NCI-H2227 treated with DMSO at 0.1 percent for 48 hours (cell line): ENCODE measurements at regions not wholly inside any gene's neighbourhood (a gene's known extent, or its start where the extent isn't known, plus 50 kb on each side); places are given as distances from the start of the nearest gene placed in this dataset.
"Not testable (repeated sequence)": the region's sequence is repeated elsewhere in the genome, so short reads cannot be mapped to it uniquely, and the experiment has no call there.

ENCODE experiments used
- DNase-seq: peaks from one replicate; lab custom pipeline; 2025; lab: John Stamatoyannopoulos, UW

DNA sequence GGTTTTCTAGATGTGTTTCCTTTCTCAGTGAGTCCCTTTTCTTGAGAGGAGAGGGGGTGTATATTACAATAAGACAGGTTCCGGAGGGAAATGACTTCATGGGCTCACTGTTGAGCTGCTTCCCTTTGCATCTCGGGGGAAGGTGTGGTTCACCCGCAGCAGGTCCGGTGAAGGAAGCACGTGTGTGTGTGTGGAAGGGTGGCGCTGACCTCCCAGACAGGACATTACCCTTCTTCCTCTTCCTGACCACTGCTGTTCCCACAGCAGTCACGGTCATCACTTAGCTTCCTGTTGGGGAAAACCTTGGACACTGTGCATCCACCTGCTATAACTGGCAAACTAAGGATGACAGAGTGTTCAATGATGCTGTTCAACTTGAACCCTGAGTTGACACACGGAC is 83.6 kb downstream of the PLEKHG1 start:
- DNase-seq = no peak

DNA sequence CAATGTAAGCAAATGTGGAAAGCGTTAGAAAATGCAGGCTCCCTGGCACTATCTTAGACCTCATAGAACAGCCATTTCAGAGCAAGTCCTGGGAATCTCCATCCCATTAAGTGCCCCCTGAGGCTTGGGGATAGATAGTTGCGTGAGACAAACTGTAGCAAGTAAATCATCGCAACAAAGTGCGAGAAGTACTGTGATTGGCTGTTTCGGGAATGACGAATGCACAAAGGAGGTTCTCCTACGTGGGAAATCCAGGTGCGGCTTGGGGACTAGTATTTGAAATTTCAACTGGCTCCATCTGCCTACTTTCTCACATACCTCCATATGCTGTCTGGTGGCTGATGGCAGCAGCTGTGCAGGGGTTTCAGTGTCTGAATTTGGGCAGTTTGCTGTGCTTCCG is 84.5 kb downstream of the PLEKHG1 start:
- no peak for DNase-seq

DNA sequence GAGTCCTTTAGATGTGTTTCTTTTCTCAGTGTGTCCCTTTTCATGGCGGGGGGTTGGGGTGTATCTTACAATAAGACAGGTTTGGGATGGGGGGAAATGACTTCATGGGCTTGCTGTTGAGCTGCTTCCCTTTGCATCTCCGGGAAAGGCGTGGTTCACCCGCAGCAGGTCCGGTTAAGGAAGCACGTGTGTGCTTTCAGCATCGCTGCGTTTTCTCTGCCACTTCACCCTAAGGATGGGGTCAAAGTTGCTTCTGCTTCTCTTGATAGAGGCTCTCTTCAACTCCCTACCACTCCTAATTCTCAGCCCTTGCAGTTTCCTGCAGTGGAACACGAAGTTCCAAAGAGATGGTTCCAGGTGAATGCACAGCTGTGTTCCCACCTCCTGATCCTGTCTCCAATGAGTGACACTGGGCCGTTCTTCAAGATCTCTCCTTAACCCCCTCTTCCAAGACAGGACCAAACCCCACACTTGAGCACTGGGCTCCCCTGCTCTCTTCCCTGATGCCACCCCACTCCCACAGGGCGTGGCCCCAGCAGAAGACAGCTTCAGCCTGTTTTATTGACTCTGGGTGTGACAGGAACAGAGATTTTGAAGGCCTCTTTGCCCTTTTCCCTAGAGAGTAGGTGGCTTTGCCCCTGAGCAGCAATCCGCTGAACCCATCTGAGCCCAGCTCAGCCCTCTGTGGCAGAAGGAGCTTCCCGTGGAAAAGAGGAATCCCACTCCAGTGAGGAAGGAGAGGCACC is 85.2 kb downstream of the PLEKHG1 start:
- no peak for DNase-seq

DNA sequence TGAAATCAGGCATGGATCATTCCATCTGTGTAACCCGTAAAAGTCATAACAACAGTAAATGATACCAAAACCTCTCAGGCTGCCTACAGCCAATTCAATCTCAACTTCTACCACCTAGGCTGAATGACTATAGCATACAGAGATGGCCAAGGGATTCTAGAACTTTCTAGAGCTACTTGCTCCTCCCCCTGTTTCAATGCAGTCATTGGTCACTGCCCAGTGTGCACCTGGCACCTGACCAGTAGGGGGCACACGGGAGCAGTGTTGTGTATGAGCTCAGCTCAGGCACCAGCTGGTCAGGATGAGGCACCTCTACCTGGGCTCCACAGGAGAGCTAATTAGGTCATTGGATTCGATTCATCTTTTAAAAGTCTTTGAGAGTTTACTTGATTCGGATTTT is 86.2 kb downstream of the PLEKHG1 start:
- no peak for DNase-seq

DNA sequence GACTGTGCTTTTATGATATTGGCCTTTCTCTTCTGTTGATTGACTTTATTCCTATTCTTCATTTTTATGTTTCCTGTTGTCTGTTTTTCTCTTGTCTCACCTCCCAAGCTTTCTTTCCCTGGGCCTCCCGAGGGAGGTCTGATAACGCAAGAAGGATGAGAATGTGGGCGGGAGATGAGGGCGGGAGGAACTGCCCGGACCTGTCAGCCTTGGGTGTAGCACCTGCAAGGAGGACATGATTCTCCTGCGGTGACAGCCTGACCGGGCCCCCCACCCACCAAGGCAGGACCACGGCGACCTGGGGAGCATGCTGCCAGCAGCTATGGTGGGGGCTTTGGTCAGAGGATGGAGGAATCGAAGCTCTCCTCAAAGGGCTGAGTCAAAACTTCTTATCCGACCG is 86.9 kb downstream of the PLEKHG1 start:
- DNase-seq = no peak

DNA sequence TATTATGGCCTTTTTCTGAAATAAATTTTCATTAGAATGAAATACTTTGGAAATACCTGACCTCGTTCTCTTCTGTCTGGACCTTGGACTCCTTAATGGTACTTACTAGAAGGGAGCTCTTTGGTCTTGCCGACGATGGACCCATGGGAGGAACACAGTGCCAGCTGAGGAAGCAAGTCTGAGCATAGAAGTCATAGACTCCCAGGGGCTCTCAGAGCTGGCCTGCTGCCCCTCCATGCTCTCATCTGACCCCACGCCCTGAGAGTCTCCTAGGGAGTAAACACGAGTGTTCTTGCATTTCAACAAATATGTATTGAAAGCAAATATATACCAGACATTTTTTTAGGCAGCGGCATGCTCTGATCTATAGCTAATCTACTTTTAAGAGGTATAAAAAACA is 87.8 kb downstream of the PLEKHG1 start:
- no peak for DNase-seq

DNA sequence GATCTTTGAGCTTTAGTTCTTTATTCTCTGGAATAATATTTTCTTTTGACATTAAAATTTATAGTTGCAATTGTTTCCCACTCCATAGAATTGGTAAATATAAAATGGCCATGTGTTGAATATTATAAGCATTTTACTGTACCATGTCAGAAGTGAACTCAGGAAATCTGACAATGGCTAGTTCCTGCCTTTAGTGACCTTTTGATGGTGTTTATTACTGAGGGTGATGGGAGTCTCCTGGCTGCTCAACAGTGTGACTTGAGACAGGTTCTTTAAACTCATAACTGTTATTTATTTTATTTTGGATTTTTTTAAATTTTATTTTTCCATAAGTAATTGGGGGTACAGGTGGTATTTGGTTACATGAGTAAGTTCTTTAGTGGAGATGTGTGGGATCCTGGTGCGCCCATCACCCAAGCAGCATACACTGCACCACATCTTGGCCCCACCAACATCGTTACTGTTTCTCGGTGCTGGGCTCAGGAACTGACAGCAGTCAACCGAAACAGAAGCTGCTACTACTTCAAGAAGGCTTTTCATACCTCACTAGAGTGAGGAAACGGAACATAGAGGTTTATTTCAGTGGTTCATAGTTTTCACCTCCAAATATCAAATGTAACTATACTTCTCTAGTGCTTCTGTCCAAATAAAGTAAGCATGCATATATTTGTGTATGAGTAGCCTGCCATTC is 90.4 kb downstream of the PLEKHG1 start:
- no peak for DNase-seq

DNA sequence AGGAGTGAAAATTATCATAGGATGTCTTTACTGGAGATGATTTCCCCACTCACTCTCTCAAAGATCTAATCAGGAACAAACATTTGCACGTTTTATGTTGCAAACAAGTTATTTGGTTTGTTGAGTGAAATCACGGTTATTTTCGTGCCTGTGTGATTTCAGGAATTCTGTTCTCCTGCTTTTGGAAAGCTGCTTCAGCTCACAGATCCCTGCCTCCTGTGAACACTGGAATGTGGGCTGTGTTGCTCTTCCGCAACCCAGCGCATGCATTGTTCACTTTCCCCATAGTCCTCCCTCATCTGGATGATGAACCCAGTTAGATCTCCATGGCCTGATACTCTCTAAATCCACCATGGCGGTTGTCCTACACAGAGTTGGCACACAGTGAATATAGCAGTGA is 91.0 kb downstream of the PLEKHG1 start:
- DNase-seq = no peak

DNA sequence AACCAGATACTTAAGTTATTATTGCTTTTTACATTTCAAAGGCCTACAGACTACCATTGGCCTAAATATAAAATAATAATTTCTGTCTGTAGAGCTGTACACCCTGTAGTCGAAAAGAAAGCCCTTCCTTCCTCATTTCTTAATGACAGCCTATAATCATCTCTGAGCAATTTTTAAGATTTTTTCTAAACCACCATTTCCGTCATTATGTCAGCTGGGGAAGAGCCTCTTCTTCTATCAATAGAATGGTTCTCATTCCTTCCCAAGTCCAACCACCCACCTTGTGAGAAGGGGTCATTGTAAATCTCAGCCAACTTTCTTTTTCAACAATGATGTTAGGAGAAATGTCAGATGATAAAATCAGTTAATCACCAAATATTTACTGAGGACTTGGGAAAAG is 91.8 kb downstream of the PLEKHG1 start:
- DNase-seq = peak; percentile 24

DNA sequence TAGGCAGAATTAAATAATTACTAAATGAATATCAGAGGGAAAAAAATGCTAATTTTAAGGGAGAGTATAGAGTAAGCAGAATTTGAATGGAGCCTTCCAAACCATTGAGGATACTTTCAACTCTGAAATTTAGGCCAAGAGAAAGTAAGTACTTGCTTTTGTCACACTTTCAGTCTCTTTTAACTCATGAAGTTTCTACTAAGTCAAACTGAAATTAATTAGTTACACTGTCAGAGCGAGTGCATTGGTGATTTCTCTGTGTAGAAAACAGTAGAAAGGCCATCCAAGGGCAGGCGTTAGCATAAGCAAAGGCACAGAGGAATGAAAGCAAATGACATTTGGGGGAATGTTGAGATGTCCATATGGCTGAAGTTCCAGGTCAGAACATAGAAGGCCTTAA is 92.9 kb downstream of the PLEKHG1 start:
- DNase-seq = no peak

DNA sequence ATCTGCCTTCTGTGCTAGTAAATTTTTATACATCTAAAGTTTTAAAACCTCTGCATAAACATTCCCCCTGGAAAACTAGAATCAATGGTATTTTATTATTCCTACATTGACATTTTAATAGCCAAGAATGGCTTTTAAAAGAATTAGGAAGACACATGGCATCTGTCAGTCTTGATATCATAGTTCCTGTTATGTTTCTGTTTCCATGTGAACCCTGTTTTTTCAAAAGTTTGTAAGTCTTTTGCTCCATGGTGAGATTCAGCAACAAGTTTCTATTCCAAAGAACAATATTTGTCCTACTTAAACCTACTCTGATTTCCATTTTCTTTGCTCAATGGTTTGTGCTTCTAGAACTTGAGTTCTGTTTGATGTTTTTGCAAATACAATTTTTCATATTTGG is 95.2 kb downstream of the PLEKHG1 start:
- no peak for DNase-seq

DNA sequence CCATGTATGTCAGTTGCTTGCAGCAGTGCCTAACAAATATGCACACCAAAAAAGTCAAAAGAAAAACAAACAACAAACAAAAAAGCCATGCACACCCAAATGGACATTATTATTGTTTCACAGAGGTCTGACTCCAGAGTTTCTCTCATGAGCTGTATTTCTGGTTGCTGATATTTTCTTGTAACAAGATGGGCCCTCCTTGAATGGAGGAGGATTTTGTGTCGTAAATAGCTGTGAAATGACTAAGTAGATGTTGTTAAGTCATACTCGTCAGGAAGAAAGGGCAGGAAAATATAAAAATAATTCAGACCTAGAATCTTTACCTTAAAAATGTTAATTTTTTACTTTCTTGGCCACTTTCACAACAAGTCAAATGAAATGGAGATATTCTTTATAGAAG is 96.0 kb downstream of the PLEKHG1 start:
- DNase-seq = no peak

DNA sequence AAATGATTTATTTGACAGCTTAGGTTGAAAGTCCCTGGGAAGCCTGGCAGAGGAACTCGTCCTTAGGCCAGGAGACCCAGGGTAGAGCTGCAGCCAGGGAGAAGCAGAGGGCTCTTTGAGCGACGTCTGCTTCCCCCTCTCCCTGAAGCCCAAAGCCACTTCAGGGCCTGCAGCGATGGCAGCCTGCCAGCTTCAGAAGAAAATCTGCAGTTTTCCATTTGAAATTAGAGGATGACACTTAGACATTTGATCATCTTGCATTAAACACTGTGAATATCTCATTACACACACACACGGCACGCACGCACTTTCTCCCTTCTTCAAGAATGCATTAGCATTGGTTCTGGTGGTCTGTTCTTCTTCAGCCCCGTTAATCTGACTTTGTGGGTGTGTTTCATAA is 96.5 kb downstream of the PLEKHG1 start:
- no peak for DNase-seq

DNA sequence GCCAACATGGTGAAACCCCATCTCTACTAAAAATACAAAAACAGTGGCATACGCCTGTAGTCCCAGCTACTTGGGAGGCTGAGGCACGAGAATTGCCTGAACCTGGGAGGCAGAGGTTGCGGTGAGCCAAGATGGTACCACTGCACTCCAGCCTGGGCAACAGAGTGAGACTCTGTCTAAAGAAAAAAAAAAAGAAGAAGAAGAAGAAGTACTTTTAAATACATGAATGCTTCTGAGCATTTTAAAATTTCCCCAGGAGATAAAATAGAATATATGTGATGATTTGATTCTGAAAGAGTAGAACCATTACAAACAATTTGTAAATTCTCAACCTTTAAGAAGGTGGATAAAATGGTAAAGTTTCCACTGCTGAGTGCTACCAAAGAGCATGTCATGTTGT is 97.2 kb downstream of the PLEKHG1 start:
- not testable (repeated sequence) for DNase-seq

DNA sequence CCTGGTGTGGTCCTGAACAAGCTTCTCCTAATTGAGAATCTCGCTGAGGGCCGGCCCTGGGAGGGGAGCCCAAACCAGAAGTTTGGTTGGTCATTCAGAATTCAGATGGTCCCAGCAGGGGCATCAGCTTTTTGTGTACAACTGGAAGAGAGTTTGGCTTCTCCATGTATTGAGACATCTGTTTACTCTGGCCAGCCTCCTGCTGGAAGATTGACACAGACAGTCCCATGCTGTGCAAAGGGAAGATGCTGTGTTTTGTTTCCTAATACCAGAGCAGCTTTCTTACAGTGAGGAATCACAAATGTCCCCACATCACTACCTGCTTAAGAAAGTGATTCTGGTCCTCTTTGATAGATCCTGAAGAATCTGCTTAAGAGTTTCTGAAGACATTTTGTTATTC is 97.8 kb downstream of the PLEKHG1 start:
- no peak for DNase-seq

DNA sequence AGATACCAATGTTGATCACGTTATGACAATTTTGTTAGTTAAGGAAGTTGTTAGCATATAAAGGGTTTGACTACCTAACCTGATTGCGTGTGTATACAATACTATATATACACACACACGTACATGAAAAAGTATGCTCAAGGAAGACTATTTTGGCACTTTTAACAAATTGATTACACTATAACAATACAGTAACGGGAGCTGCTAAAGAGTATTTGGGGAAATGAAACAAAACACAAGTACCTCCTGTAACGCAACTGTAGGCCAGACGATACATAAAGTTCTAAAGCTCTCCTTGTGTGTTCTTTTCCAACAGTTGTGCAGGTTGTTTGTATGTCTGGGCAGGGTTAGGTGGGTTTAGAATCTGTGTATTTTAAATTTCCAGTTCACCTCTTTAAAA is 98.7 kb downstream of the PLEKHG1 start:
- no peak for DNase-seq

DNA sequence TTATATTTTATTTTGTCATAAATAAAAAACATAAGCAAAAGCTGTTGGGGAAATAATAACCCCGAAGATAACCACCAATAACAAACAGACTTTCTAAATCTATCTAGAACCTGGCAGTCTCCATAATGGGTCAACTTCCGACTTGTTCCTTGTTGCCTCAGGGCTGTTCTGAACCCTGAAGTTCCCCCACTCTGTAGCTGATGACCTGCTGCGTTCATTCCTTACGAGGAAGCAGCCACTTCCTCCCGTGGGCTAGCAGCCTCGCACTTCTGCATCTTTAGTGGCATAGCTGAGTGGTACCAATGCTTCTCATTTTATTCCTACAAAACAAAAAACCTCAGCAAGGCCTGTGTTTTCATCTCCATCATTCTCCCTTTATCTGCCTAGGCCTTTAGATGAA is 103.0 kb downstream of the PLEKHG1 start:
- no peak for DNase-seq

DNA sequence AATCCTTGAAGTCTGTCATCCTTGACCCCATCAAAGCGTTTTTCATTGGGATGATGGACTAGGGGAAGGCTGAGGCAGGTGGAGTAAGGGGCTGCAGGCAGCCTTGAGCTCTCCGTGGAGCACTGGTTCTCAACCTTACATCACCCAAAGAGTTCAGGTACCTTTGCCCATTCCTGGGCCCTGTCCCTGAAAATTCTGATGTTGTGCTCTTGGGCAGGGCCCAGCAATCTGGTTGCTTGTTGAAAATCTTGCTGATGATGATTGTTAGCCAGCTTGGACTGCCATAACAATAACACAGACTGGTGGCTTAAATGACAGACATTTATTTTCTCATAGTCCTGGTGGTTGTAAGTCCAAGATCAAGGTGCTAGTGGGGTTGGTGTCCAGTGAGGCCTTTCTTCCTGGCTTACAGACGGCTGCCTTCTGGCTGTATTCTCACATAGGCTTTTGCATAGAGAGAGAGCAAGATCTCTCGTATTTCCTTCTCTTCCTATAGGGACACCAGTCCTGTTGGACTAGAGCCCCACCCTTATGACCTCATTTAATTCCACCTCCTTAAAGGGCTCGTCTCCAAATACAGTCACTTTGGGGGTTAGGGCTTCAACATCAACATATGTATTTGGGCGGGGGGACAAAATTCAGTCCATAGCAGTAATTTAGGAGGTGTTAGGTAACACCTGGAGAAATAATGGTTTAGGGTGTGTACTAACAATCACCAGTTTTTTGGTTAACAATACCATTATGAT is 104.9 kb downstream of the PLEKHG1 start:
- DNase-seq = no peak

DNA sequence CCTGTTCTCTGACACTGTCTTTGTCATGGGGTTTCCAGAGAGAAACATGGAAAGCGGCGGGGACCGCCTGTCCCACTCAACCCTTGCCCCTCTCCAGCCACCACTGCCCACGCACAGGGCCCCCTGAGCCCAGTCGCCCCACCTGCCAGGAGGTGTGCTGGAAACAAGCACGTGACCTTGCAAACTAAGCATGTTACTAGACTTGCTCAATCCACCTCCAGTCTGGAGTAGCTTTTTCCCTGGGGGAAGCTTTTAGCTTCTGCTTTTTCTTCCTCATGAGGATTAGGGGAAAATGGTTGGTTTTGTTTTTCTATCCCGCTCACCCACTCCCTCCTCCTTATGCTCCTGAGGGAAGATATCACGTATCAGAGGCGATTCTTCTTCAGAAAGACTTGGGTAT is 105.7 kb downstream of the PLEKHG1 start:
- no peak for DNase-seq

DNA sequence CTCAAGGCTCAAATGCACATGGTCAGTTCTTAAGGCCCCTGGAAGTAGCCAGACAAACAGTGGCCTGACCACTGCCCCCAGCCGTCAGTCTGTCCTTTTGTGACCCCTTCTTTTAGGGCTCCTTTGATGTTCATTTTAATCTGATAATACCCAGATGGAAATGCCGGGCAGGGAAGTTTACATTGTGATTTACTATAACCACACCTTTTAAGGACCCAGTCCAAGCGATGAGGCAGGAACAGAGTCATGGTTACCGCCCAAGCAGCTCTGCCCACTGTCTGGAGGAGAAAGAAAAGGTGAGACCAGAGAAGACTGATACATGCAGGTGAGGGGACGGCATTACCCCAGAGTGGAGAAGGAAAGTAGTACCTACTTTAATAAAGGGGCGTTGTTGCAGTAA is 110.6 kb downstream of the PLEKHG1 start:
- no peak for DNase-seq

DNA sequence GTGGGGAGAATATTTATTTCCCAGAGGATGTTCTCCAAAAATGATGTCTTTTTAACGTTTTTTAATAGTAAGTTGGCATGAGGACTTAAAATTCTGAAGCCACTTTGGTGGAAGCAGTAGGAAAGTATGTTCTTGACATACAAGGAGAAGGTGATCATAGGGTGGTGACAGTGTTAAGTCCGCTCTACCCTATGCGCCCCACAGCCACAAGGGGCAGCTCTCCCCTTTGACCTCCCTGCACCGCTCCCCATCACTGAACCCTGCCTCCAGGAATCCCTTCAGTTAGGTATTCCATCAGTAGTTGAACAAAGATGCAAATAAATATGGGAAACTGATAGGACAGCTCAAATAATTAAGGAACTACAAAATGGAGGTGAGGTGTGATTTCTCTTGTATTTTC is 111.4 kb downstream of the PLEKHG1 start:
- DNase-seq = no peak

DNA sequence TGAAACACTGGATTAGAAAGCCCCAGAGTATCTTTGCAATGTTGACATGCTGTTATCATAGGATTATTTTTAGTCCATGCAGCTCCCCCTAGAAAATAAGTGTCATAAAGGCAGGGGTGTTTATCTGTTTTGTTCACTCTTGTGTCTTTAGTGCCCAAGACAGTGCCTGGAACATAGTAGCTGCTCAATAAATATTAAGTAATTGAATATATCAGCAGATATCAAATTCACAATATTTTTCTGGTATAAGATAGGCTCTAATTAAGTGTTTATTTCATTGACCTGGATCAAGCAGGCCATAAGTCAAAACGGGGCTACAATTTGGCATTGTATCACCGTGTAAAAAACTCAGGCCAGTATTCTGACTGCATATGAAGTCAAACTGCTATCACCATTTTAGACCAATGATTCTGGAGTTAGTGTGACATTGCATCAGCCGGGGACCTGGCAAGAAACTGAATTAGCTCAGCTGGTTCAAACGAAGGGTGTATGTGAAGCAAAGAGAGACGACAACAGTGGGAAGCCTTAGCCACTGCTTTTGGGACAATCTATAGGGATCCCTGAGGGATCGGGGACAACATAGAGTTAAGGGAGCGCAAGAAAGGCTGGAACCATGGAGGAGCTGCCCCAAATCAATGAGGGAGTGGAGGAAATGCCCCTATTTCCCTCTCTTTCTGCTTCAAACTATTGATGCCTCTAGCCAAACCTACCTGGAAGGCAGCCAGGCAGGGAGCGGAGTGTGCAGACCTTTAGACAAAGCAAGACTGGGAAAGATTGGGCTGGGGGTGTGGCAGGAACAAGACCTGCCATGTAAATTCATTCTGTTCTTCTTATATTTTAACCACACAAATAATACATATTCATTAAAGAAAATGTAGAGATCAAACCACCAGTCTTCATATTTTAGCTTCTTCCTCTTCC is 112.2 kb downstream of the PLEKHG1 start:
- DNase-seq = no peak
